ENCODE measurements at regions not wholly inside any gene's neighbourhood (a gene's known extent, or its start where the extent isn't known, plus 50 kb on each side); places are given as distances from the start of the nearest gene placed in this dataset.
A peak's percentile ranks its signal among the peaks of the same experiment; 100 is the strongest.

GRCh38 chr21:14686466-14687267 lies 140.6 kb upstream of the SAMSN1 start:
- Mint-ChIP-seq H3K4me3 (no peak overlapping the region), H3K9me3 (peaks cover 3% of the 10 kb centered on the region), H3K36me3 (ENCODE audit: low read depth) (peaks cover 3% of the 10 kb centered on the region), H3K27ac (no peak overlapping the region), H3K4me1 (ENCODE audit: low read depth) (peaks cover 43% of the 10 kb centered on the region), H3K27me3 (ENCODE audit: low read depth) (no peaks in the 10 kb centered on the region)
- intact Hi-C loops (cut with micrococcal nuclease): loop anchor here (1.0 to 2.0 kb wide), 3 partner anchors 10 to 56 kb away; no protein-coding TSS in a partner anchor
- no peak for DNase-seq
- CTCF ChIA-PET: interaction anchor here (1.5 kb wide), 1 partner anchor 51 kb away, joined by 5 read pairs; no protein-coding TSS in a partner anchor

GRCh38 chr21:14685568-14685967 lies 139.5 kb upstream of the SAMSN1 start:
- Mint-ChIP-seq H3K4me3 (no peak overlapping the region), H3K9me3 (peaks cover 3% of the 10 kb centered on the region), H3K36me3 (ENCODE audit: low read depth) (peaks cover 3% of the 10 kb centered on the region), H3K4me1 (ENCODE audit: low read depth) (peaks cover 34% of the 10 kb centered on the region), H3K27ac (no peak overlapping the region), H3K27me3 (ENCODE audit: low read depth) (no peaks in the 10 kb centered on the region)
- no peak for DNase-seq
- CTCF ChIA-PET: no interaction called here
- intact Hi-C loops (cut with micrococcal nuclease): no loop called here

DNA sequence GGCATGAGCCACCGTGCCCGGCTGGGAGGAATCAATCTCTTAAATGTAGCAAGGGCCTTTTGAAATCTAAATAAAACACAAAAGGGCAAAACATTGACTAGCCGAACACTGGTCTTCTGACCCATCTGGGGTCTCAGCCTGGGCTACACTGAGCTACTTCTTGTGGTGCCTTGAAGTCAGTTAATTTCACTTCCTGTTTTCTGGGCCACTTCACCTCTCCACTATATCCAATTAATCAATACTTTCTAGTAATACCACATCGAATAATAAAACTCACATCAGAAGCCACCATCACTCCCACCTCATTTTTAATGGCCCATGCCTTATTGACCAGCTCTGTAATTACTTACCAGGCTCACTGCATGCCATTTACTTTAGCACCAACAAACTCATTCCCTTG lies 138.0 kb upstream of the SAMSN1 start:
- H3K9me3 Mint-ChIP-seq: no peaks in the 10 kb centered on the region
- H3K36me3 Mint-ChIP-seq (ENCODE audit: low read depth): peaks cover 1% of the 10 kb centered on the region
- H3K27me3 Mint-ChIP-seq (ENCODE audit: low read depth): no peaks in the 10 kb centered on the region
- no peak for DNase-seq
- CTCF ChIA-PET: interaction anchor here (0.8 kb wide), 1 partner anchor 22 kb away, joined by 3 read pairs; no protein-coding TSS in a partner anchor
- H3K27ac Mint-ChIP-seq: no peak overlapping the region
- intact Hi-C loops (cut with micrococcal nuclease): no loop called here
- H3K4me1 Mint-ChIP-seq (ENCODE audit: low read depth): peaks cover 36% of the 10 kb centered on the region
- no peak overlapping the region for H3K4me3 Mint-ChIP-seq

DNA sequence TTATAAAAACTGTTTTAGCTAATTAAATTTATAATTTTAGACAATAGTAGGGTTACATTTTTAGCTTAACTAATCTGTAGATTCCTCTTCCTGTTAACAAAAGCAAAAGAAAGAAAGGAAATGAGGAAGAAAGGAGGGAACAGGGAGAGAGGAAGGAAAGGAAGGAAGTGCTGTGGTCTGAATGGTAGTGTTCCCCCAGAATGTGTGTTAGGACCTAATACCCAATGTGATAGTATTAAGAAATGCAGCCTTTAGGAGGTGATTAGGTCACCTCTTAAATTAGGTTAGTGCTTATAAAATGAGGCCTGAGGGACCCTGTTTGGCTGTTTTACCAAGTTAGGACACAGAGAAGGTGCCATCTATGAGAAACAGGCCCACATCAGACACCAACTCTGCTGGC lies 136.9 kb upstream of the SAMSN1 start:
- H3K9me3 Mint-ChIP-seq: no peaks in the 10 kb centered on the region
- peaks cover 1% of the 10 kb centered on the region for H3K36me3 Mint-ChIP-seq (ENCODE audit: low read depth)
- CTCF ChIA-PET: no interaction called here
- H3K27me3 Mint-ChIP-seq (ENCODE audit: low read depth): no peaks in the 10 kb centered on the region
- H3K4me3 Mint-ChIP-seq: no peak overlapping the region
- DNase-seq: no peak
- peaks cover 35% of the 10 kb centered on the region for H3K4me1 Mint-ChIP-seq (ENCODE audit: low read depth)
- no peak overlapping the region for H3K27ac Mint-ChIP-seq
- intact Hi-C loops (cut with micrococcal nuclease): no loop called here

- no peak for DNase-seq
- no peak overlapping the region for H3K4me3 Mint-ChIP-seq
- intact Hi-C loops (cut with micrococcal nuclease): loop anchor here (5.0 to 10.0 kb wide), 4 partner anchors 87 to 1053 kb away; no protein-coding TSS in a partner anchor
- peaks cover 37% of the 10 kb centered on the region for H3K4me1 Mint-ChIP-seq (ENCODE audit: low read depth)
- no peak overlapping the region for H3K27ac Mint-ChIP-seq
- H3K36me3 Mint-ChIP-seq (ENCODE audit: low read depth): peaks cover 1% of the 10 kb centered on the region
- no peaks in the 10 kb centered on the region for H3K9me3 Mint-ChIP-seq
- CTCF ChIA-PET: no interaction called here
- no peaks in the 10 kb centered on the region for H3K27me3 Mint-ChIP-seq (ENCODE audit: low read depth)
Observed at GRCh38 chr21:14678973-14679574, 133.0 kb upstream of the SAMSN1 start.

- H3K36me3 Mint-ChIP-seq (ENCODE audit: low read depth): peaks cover 1% of the 10 kb centered on the region
- H3K27me3 Mint-ChIP-seq (ENCODE audit: low read depth): no peaks in the 10 kb centered on the region
- H3K27ac Mint-ChIP-seq: no peak overlapping the region
- CTCF ChIA-PET: interaction anchor here (0.5 kb wide), 1 partner anchor 387 kb away, joined by 3 read pairs; no protein-coding TSS in a partner anchor
- no peak for DNase-seq
- no peak overlapping the region for H3K4me3 Mint-ChIP-seq
- H3K9me3 Mint-ChIP-seq: no peaks in the 10 kb centered on the region
- H3K4me1 Mint-ChIP-seq (ENCODE audit: low read depth): peaks cover 37% of the 10 kb centered on the region
- intact Hi-C loops (cut with micrococcal nuclease): loop anchor here (2.0 to 10.0 kb wide), 8 partner anchors 59 to 1055 kb away; partner anchors contain the start of gene SAMSN1
Observed at GRCh38 chr21:14677639-14678179, 131.6 kb upstream of the SAMSN1 start.

DNA sequence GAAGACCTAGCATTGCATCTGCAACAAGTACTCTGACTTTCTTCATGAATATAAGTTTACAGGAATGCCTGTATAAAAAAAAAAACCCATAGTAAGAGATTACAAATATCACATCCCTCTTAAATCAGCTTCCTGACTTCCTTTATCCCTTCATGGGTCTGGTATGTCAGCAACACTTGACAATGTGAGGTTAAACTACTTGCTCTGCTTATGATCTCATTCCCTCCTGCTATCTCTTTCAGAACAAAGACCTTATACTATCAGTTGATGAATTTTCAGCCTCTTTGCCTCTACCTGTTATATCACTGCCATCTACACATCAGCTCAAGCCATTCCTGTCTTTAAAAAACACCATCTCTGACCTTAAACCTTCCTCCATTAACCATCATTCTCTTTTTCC lies 130.9 kb upstream of the SAMSN1 start:
- peaks cover 40% of the 10 kb centered on the region for H3K4me1 Mint-ChIP-seq (ENCODE audit: low read depth)

GRCh38 chr21:14675774-14676530 lies 129.8 kb upstream of the SAMSN1 start:
- intact Hi-C loops (cut with micrococcal nuclease): loop anchor here (1.0 to 10.0 kb wide), 11 partner anchors 11 to 1056 kb away; partner anchors contain the start of genes HSPA13 and SAMSN1
- Mint-ChIP-seq H3K9me3 (no peaks in the 10 kb centered on the region), H3K4me3 (peak overlapping the region; percentile 63), H3K4me1 (ENCODE audit: low read depth) (peaks cover 40% of the 10 kb centered on the region), H3K27me3 (ENCODE audit: low read depth) (no peaks in the 10 kb centered on the region), H3K27ac (peak overlapping the region; percentile 91), H3K36me3 (ENCODE audit: low read depth) (peaks cover 1% of the 10 kb centered on the region)
- CTCF ChIA-PET: interaction anchor here (0.7 to 0.9 kb wide), 3 partner anchors 12 to 197 kb away, joined by 3 to 4 read pairs (median 4); no protein-coding TSS in a partner anchor
- DNase-seq: peak; percentile 28

More for the DNA sequence above, 130.9 kb upstream of the SAMSN1 start:
- H3K27me3 Mint-ChIP-seq (ENCODE audit: low read depth): no peaks in the 10 kb centered on the region
- DNase-seq: no peak
- CTCF ChIA-PET: no interaction called here
- peak overlapping the region; percentile 91 for H3K27ac Mint-ChIP-seq
- intact Hi-C loops (cut with micrococcal nuclease): loop anchor here (2.0 to 10.0 kb wide), 8 partner anchors 60 to 1055 kb away; partner anchors contain the start of gene SAMSN1
- no peaks in the 10 kb centered on the region for H3K9me3 Mint-ChIP-seq
- peak overlapping the region; percentile 63 for H3K4me3 Mint-ChIP-seq
- H3K36me3 Mint-ChIP-seq (ENCODE audit: low read depth): peaks cover 1% of the 10 kb centered on the region

DNA sequence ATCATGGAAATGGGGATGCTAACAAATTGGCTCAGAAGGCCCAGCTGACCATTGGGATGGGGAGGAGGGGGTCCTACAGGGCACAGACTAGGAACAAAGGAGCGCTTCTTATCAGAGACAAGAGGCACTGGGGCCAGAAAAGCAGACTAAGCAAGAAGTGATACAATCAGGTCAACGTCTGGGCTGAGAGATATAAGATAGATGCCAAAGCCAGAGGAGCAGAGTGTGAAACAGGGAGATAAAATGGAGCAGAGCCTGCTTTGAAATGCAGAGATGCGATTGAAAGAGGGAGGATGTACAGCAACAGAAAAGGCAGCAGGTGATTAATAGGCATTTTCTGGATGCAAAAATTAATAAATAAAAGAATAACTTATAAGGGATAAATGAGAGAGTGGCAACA lies 127.5 kb upstream of the SAMSN1 start:
- Mint-ChIP-seq H3K36me3 (ENCODE audit: low read depth) (no peaks in the 10 kb centered on the region), H3K27ac (no peak overlapping the region), H3K4me1 (ENCODE audit: low read depth) (peaks cover 34% of the 10 kb centered on the region), H3K27me3 (ENCODE audit: low read depth) (no peaks in the 10 kb centered on the region), H3K4me3 (no peak overlapping the region), H3K9me3 (peaks cover 4% of the 10 kb centered on the region)
- intact Hi-C loops (cut with micrococcal nuclease): loop anchor here (10.0 kb wide), 1 partner anchor 841 kb away; no protein-coding TSS in a partner anchor
- CTCF ChIA-PET: no interaction called here
- no peak for DNase-seq

GRCh38 chr21:14672466-14672865 lies 126.4 kb upstream of the SAMSN1 start:
- Mint-ChIP-seq H3K4me3 (no peak overlapping the region), H3K36me3 (ENCODE audit: low read depth) (no peaks in the 10 kb centered on the region), H3K4me1 (ENCODE audit: low read depth) (peaks cover 26% of the 10 kb centered on the region), H3K27me3 (ENCODE audit: low read depth) (no peaks in the 10 kb centered on the region), H3K27ac (no peak overlapping the region), H3K9me3 (peaks cover 4% of the 10 kb centered on the region)
- DNase-seq: no peak
- CTCF ChIA-PET: interaction anchor here (0.9 kb wide), 2 partner anchors 27 to 64 kb away, joined by 3 read pairs; no protein-coding TSS in a partner anchor
- intact Hi-C loops (cut with micrococcal nuclease): loop anchor here (10.0 kb wide), 1 partner anchor 842 kb away; no protein-coding TSS in a partner anchor

DNA sequence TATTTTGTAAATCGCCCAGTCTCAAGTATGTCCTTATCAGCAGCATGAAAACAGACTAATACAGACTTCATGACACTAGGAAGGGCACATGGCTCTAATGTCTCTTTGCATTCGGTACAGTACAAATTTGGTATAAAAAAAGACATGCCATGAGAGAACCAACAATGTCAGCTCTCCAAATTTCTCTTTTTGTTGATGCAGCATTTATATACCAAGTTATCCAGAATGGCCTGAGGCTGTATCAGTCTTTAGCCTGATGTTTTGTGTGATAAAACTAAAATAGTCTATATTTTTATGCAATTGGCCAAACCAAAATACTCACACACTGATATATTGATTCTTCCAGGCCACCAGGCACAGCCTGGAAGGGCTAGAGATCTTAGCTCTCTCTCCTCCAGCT lies 124.3 kb upstream of the SAMSN1 start:
- intact Hi-C loops (cut with micrococcal nuclease): loop anchor here (10.0 kb wide), 1 partner anchor 844 kb away; no protein-coding TSS in a partner anchor

More for the DNA sequence above, 124.3 kb upstream of the SAMSN1 start:
- peaks cover 7% of the 10 kb centered on the region for H3K4me1 Mint-ChIP-seq (ENCODE audit: low read depth)
- CTCF ChIA-PET: interaction anchor here (0.7 kb wide), 1 partner anchor 68 kb away, joined by 3 read pairs; no protein-coding TSS in a partner anchor
- H3K27ac Mint-ChIP-seq: no peak overlapping the region
- DNase-seq: no peak
- H3K27me3 Mint-ChIP-seq (ENCODE audit: low read depth): no peaks in the 10 kb centered on the region
- H3K4me3 Mint-ChIP-seq: no peak overlapping the region
- peaks cover 4% of the 10 kb centered on the region for H3K9me3 Mint-ChIP-seq
- H3K36me3 Mint-ChIP-seq (ENCODE audit: low read depth): no peaks in the 10 kb centered on the region
